DMS53 (cell line): ENCODE measurements at regions not wholly inside any gene's neighbourhood (a gene's known extent, or its start where the extent isn't known, plus 50 kb on each side); places are given as distances from the start of the nearest gene placed in this dataset.

Experiments
- DNase-seq: peaks from one replicate; lab custom pipeline; 2025; lab: John Stamatoyannopoulos, UW

DNA sequence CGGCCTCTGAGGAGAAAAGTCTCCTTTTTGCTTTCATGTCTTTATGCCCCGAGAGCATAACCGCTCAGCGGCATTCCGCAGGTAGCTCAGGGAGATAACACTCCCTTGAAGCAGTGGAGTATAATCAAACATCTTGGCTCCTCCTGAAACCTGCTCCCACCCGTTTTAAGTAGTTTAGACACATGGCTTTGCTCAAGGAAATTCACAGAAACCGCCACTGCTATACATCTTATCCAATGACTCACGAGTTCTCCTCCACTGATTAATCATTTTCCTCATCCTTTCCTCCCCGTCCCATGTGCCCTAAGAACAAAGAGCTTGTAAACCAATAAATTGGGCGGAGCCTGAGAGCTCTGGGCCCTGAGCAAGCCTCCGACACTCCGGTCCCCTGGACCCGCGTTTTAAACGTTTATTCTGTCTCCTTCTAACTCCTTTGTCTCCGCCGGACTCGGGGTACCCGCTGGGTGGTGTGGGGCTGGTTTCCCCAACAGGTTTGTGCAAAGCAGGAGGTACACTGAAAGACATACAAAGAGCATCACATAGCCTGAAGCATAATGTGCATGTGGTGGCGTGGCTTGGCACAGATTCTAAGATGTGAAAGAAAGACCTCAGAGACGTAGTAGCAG lies 401.2 kb downstream of the TLL1 start:
- DNase-seq: no peak

DNA sequence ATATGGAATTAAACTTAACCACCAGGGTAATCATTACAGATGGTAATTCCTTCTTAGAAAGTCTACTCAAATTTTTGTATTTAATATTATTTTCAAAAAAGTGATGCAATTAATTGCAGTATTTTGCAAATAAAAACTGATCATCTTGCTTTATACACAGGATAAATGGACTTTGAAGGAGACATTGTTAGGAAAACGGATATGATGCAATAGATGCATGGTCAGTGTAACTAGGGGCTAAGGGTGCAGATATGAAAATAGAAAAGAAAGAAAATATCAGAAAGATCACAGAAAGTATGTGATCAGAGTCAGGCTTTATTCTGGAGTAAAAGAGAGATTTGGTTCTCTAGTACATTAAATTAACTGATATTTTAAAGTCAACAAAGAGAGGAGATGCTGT lies 401.7 kb downstream of the TLL1 start:
- no peak for DNase-seq

DNA sequence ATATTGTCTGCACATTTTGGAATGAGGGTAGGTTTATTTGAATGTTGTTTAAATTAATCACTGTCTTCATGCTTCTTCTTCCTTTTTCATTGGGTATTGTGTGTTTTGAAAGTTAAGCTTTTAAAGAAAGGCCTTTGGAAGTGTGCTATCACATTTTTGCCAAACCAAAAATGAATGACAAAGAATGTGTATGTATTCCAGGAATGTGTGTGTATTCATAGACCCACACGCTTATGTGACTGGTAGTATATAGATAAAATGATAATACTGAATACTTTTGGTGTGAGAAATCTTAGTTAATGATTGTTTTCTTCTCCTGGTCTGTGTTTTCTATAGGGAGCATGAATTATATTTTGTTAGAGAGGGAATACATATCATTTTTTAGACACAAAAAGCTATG lies 404.4 kb downstream of the TLL1 start:
- DNase-seq: no peak

DNA sequence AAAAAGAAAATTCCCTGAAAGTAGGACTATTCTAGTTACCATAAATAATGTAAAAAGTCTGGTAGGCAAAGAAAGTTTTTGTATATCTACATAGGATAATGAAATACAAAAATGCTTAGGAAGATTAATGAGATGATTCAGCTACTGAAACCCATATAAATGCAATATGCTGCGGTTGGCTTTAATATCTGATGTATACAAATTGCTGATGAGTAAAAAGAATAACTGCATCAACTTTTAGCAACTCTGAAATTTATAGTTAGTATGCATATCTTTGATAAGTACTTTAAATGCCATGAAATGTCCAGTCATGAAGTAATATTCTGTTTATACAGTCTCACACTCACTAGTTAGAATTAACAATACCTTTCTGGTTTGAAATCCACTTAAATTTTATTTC lies 404.8 kb downstream of the TLL1 start:
- no peak for DNase-seq

DNA sequence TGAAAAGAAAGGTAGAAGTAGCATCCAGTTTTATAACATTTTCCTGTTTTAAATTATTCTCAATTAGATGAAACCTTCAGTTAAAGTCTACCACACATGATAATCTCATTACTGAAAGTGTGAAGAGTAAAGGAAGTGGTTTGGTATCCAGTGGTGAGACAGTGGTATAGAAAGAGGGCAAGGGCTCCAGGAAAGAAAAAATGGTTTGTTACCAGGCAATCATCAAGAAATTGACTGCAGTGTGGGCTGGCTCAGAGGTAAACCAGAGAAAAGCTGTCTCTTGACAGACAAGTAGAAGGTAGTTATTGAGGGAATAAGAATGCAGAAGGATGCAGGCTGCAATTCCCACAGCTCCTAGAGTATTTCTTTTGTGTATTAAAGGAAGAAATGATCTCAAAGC lies 406.2 kb downstream of the TLL1 start:
- no peak for DNase-seq

DNA sequence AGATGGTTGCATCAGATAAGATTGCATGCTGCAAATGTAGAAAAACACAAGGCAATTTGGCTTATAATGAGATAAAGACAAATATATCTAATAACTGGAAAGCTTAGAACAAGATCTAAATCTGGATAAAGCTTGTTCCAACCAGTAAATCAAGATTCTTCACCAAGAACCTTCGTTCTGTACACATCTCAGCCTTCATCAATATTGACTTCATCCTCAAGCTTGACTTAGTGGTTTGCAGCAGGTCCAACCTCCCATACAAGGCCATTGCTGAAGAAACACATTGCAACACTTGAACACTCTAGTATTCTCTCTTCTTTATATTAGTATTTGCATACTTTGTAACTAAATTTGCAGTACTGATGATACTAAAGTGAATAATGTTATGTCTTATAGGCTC lies 407.6 kb downstream of the TLL1 start:
- no peak for DNase-seq

DNA sequence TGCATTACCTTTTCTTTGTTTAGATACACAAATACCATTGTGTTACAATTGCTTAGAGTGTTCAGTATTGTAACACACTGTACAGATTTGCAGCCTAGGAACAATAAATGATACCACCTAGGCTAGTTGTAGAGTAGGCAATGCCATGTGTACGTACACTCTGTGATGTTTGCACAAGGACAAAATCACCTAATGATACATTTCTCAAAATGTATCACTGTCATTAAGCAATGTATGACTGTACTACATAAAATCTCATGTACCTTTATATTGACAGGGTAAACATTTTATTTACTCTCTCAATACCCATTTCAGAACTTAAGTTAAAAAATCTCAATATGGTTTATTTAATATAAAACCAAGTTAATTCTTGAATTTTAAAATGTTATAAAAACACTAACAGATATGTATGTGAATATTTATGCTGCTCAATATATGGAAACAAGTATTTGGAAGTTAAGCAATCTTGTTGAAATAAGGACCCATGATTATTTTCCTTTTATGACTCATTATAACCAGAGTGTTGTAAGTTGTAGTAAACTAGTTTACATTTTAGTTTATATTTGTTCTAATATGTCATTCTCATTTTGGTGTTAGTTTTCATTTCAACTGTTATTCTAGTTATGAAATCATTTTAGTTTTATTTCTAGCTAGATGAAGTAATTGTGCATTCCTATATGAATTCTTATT lies 409.2 kb downstream of the TLL1 start:
- peak; percentile 34 for DNase-seq

DNA sequence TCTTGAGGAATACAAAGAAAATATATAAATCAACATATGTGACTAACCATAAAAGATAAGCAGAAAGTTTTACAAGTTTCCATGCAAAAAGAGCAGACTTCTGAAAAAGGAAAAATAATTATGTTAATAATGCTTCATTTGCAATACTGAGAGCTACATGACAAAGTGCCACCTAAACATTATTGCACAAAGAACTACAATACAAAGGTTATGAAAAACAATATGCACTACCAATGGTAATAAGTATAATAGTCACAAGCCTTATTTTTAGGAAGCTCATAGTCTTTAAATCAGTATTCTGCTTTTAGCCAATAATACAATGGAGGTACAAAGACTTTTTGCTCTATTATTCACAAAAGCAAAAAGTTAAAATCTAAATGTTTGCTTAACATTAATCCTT lies 411.2 kb downstream of the TLL1 start:
- no peak for DNase-seq

DNA sequence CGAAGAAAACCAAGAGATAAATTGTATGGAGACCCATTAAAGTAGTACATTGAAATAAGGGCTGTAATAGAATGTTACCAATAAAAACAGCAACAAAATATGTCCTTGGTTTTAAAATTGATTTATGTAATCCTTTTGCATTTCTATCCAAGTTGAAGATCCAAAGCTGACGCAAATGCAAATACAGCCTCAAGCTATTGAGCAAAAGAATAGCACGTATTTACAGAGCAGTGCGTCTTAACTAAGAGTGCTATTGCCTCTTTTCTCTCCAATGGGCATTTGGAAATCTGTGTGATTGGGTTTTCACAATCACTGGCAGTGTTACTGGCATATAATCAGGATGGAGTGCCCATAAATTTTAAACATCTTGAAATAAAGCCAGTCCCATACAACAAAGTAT lies 417.4 kb downstream of the TLL1 start:
- DNase-seq: no peak

DNA sequence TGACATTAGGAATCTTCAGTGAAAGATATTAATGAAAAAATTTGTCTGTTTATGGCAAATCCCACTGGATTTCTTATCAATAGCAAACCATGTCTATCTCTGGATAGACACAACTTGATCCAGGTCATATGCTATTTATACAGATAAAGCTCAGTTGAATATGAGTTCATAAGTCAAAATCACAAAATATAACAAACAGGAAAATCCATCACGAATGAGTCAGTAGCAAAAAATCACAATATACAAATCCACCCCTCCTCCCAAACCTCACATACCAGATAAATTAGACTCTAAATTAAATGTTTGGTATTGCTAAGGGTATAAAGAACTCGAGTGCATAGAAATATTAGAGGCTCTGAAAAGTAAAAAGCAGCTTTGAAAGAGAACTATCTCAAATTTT lies 420.5 kb downstream of the TLL1 start:
- no peak for DNase-seq

DNA sequence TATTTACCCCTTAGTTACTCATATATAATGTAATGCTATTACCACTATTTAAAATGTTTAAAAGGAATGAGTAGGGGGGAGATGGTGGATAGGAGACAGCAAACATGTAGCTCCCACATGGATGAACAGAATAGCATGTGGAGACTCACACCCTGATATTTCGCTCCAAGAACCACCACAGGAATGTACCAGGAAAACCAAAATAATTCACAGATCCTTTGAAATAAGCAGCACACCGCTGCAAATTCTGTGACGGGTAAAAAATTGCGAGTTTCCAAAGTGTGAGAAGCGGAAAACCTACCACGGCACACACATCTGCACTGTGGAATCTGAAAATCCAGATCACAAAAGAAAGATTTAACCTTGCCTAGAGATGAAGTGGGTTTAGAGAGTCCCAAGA lies 428.2 kb downstream of the TLL1 start:
- no peak for DNase-seq

DNA sequence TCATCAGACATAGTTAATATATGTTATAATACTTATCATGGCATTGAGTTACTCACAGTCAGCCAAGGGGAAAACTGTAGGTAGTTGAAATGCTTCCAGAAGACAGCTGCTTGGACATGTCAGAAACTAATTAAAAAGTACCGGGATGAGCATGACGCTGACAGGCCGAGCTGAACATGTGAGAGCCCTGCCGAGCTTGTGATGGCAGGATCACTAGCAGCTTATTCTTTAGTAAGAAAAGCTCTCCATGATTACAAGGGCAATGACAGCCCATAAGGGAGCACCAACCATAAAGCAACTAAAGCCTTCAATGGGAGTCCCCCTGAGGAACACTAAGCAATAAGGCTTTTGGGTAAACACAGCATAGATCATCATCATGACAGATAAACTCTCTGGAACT lies 435.6 kb downstream of the TLL1 start:
- no peak for DNase-seq

DNA sequence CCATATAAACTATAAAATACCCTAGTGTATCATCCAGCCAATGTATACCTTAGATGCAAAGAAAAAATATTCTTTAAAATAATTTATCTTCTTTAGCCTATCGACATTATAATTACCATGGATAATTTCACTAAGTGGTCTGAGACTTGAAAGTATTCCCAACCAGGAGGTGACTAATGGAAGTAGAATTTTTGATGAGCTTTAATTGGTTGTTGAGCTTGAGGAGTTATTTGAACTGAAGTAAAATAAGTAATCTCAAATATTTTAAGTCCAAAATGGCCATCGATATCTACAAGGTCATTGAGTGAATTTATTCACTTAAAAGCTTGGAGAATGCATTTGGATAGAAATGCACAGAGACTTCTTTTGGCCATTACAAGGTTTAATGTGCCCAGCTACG lies 436.2 kb downstream of the TLL1 start:
- no peak for DNase-seq

DNA sequence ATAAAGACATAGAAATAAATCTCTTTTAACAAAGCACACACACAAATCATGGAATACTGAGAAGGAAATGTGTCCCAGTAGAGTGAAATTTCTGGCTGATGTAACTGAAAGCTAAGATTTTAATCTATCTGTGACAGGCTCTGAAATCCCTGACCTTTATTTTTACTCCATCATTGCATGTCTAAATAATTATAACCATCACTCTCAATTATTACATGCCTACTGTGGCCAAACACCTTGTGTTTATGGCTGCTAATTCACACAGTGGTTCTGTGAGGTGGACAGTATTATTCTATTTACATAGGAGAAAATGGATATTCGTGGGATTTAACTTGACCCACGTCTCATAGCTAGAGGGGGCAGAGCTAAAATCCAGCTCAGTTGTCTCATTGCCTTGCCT lies 438.1 kb downstream of the TLL1 start:
- DNase-seq: no peak

DNA sequence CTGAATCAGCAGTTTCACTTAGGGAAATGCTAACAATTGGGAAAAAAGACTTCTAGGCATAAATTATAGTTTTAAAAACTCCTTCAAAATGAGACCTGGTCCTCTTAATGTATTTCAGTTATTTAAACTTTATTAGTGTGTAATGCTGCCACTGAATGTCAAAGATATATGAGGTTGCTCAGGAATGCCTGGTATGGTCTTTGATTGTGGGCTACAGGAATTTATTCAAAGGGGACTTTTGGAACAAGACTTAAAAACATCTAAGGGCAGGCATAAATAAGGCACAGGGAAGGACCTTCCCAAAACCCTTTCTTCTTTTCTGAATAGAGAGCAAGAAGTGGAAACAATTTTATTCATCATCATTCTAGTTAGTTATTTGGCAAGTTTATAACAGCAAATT lies 439.1 kb downstream of the TLL1 start:
- no peak for DNase-seq

DNA sequence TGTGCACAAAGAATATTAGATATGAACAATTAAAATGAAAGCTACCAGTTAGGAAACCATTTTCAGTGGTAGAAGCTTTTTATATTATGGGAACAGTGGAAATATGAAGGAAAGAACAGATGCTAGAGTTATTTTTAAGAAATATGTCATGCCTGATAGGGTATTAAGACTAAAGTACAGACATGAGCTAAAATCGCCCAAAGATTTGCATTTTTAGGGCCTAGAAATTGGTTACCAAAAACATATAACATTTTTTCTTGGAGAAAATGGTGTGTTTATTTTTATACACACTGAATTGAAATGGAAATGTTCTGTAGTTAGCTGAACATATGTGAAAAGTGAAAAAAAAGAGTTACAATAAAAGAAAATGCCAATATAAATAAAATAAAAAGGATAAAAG lies 441.9 kb downstream of the TLL1 start:
- DNase-seq: no peak

DNA sequence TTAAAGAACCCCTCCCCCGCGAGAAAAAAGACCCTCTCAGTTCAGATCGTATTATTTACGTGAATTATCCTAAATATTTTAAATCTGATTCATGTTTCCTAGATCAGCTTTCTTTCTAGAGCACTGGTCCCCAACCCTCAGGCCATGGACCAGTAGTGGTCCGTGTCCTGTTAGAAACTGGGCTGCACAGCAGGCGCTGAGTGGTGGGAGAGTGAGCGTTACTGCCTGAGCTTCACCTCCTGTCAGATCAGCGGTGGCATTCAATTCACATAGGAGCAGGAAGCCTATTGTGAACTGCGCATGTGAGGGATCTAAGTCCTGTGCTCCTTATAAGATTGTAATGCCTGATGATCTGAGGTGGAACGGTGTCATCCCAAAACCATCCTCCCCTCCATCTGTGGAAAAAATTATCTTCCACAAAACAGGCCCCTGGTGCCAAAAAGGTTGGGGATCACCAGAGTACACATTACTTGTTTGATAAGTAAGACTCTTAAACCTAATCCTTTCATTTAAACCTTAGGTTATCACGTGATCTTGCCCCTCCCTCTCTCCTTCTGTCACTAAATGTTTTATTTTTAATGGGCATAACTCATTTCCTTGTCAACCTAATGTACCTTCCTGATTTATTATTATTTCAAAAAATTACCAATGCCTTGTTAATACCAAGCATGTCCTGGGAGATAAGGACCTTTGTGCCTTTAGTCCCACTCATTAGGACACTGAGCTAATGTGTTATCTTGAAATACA lies 442.9 kb downstream of the TLL1 start:
- DNase-seq: no peak

DNA sequence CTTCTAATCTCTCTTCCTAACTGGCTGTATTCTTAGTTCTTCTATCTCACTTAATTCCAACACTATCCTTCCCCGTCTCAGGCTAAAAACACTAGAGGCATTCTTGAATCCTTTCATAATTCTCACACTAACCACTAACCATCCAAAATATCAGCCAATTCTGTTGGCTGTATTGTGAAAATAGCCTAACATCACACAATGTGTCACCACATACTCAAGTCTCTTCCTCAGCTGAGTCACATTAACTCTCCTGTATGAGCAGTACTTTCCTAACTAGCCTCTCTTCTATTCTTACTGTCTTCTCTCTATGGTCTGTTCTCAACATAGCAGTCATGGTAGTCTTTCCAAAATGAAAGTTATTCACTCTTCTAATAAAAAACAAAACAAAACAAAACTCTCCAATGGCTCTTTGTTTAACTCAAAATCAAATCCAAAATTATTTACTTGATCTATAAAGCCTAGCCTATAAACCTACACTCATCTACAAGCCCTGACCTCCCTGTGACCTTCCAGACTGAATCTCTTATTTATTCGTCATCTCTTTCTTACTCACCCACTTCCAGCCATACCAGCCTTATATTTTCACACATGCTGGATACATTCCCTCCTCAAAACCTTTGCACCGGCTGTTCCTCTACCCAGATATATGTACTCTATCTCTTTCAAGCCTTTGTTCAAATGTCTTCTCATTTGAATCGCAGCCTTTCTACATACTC lies 445.9 kb downstream of the TLL1 start:
- no peak for DNase-seq

DNA sequence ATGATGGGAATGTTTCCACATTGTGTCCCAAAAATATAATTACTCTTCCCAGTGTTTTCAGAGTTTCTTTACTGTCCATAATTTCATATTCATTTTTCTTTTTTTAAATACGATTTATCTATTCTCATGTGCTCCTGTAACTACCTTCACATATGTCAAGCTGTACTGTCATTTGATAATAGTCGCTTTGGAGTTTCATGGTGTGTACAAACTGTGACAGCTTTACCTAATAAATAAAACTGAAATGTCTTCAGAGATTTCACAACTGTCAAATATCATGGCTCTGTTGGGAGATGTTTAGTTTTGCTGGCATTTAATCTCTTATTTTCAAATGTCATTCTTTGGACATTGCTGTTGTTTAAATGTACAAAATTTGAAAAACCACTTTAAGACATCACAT lies 450.2 kb downstream of the TLL1 start:
- no peak for DNase-seq

DNA sequence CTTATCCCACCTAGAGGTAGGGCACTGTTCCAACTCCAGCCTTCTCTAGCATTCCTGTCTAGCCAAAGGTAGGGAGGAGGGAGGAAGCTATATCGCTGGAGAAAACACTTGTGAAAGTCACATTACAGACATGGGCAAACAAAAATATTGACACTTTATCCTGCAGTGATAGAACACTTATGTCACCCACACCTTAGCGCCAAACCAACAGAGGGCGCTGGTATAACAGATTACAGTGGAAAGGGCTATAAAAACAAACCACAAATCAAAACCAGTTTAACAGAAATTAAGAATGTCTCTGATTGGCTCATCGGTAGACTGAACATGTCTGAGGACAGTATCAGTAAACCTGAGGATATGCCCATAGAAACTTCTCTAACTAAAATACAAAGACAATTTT lies 451.3 kb downstream of the TLL1 start:
- peak; percentile 82 for DNase-seq

DNA sequence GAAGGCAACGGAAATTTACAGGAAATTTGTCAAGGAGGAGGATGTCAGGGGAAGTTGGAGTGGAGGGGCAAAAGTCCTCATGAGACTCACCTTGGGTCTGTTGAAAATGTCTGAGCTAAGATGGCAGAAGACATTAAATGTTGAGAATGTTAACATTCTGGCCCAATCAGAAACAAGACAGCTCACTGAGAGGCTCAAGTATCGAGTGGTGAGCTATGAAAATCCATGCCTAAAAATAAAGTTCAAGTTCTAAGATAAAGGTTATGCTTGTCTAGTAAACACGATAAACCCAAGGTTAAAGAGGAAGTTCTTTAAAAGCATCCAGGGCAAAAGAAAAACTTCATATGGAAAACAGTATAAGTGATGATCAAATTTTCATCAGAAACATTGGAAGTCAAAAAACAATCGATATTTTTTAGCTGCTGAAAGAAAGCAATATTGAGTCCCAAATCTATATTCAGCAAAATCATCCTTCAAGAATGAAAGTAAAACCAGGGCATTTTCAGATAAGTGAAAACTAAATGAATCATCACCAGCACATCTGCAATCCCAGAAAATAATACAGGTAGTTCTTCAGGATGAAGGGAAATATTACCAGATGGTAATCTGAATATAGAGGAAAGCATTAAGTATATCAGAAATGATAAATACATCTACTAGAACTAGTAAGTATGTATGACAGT lies 462.4 kb downstream of the TLL1 start:
- DNase-seq: no peak

DNA sequence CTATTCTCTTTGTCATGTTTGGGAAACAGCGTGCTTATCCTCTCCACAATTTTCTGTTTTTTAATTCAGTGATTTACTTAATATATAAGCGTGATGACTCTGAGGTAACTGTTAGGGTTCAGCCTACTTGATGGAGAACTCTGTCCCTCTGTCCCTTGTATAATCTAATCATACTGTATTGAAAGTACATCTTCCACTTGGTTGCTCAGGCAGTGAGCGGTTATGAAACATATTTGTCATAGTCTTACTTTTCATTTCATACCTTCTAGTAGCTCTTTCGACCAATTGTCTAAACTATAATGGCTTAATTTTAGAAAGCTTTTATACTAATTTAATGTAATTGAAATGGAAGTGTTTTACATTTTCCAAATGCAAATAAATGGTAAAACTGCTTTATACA lies 469.0 kb downstream of the TLL1 start:
- no peak for DNase-seq
